Activated CD8-positive, alpha-beta T cell treated with anti-CD3 and anti-CD28 coated beads for 36 hours (primary cell): ENCODE measurements at regions not wholly inside any gene's neighbourhood (a gene's known extent, or its start where the extent isn't known, plus 50 kb on each side); places are given as distances from the start of the nearest gene placed in this dataset.

ENCODE experiments used
- ATAC-seq: fragments of 200-7000 bp; cut with Tn5 transposase; one replicate; pipeline ENCODE4 v1.10.0; 2021; ENCODE audit warnings: mild to moderate bottlenecking, moderate library complexity
- CTCF ChIA-PET: fragments of 350-600 bp; sonication (Branson Sonifier 250); formaldehyde crosslinking; loops from one replicate; lab custom pipeline; 2021; ENCODE audit warnings: antibody characterized with exemption; lab: Charles Lee
- POLR2A ChIA-PET: fragments of 350-600 bp; sonication (Branson Sonifier 250); formaldehyde crosslinking; loops from one replicate; lab custom pipeline; 2021; ENCODE audit warnings: antibody characterized with exemption; lab: Charles Lee
- DNase-seq: peaks from one replicate; pipeline ENCODE4 v3.0.0-alpha.2; 2020
- H3K27ac Mint-ChIP-seq: one replicate; pipeline ENCODE4 v1.8.0; 2021; ENCODE audit warnings: mild to moderate bottlenecking, mixed read lengths
- H3K27me3 Mint-ChIP-seq: one replicate; pipeline ENCODE4 v1.8.0; 2021; ENCODE audit warnings: mixed read lengths
- H3K36me3 Mint-ChIP-seq: one replicate; pipeline ENCODE4 v1.8.0; 2021; ENCODE audit warnings: low read depth, mixed read lengths
- H3K4me1 Mint-ChIP-seq: one replicate; pipeline ENCODE4 v1.8.0; 2021; ENCODE audit warnings: low read depth, mixed read lengths
- H3K4me3 Mint-ChIP-seq: one replicate; pipeline ENCODE4 v1.8.0; 2021; ENCODE audit warnings: mild to moderate bottlenecking, moderate library complexity, mixed read lengths
- H3K9me3 Mint-ChIP-seq: one replicate; pipeline ENCODE4 v1.8.0; 2021; ENCODE audit warnings: mixed read lengths
- intact Hi-C: fragments of 100-400 bp; cut with micrococcal nuclease; formaldehyde crosslinking; loops from one replicate; pipeline ENCODE4 v1.10.0; 2022
- TF ChIP-seq, protein P1 (sequence below): fragments of 200-600 bp; IDR thresholded peaks from one replicate; pipeline ENCODE4 v1.8.0; 2022; ENCODE audit warnings: antibody characterized with exemption, mild to moderate bottlenecking

DNA sequence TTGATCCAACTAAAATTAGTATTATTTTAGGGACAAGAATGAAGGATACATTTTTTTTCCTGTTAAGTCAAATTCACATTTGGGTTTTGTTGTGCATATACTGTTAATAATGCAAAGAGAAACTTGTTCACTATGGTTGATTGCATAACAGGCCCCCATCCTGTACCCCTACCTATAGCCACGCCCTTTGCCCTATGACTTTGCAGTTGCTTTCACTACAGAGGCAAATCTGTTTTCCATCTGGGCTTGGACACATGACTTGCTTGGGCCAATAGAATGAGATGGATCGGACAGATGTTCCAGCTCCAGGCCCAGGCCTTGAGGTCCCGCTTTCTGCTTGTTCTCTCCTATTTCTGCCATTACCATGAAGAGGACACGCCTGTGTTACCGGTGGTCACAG lies 278.5 kb upstream of the HNRNPA3 start:
- intact Hi-C loops = no loop called here
- no peak for ATAC-seq
- no peak for DNase-seq
- Mint-ChIP-seq H3K4me3 (no peak overlapping the region), H3K36me3 (no peaks in the 10 kb centered on the region), H3K27me3 (peaks cover 2% of the 10 kb centered on the region), H3K4me1 (peaks cover 21% of the 10 kb centered on the region), H3K9me3 (no peaks in the 10 kb centered on the region), H3K27ac (no peak overlapping the region)
- TF ChIP-seq, protein P1, sequence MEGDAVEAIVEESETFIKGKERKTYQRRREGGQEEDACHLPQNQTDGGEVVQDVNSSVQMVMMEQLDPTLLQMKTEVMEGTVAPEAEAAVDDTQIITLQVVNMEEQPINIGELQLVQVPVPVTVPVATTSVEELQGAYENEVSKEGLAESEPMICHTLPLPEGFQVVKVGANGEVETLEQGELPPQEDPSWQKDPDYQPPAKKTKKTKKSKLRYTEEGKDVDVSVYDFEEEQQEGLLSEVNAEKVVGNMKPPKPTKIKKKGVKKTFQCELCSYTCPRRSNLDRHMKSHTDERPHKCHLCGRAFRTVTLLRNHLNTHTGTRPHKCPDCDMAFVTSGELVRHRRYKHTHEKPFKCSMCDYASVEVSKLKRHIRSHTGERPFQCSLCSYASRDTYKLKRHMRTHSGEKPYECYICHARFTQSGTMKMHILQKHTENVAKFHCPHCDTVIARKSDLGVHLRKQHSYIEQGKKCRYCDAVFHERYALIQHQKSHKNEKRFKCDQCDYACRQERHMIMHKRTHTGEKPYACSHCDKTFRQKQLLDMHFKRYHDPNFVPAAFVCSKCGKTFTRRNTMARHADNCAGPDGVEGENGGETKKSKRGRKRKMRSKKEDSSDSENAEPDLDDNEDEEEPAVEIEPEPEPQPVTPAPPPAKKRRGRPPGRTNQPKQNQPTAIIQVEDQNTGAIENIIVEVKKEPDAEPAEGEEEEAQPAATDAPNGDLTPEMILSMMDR = no peak
- POLR2A ChIA-PET = no interaction called here
- CTCF ChIA-PET = no interaction called here

DNA sequence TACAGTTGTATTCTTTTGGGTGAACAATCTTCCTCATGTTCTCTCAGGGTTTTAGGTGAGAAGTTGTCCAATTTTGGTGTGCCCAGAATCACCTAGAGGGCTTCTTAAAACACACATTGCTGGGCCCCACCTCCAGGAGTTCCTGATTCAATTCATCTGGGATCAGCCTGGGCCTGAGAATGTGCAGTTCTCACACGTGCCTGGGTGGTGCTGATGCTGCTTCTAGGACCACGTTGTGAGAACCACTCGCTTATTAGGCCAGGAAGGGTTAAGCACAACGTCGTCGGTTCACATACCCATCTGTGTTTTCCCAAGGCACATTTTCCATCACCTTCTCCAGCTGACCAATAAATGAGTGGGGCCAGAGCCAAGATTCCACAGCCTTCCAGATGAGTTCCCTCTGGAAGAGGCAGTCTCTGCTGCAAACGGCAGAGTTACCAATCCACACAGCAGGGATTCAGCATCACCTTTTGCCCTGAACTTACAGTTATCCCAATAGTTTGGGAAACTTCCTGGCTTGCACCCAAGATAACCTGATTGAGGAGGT lies 277.7 kb upstream of the HNRNPA3 start:
- CTCF ChIA-PET = no interaction called here

DNA sequence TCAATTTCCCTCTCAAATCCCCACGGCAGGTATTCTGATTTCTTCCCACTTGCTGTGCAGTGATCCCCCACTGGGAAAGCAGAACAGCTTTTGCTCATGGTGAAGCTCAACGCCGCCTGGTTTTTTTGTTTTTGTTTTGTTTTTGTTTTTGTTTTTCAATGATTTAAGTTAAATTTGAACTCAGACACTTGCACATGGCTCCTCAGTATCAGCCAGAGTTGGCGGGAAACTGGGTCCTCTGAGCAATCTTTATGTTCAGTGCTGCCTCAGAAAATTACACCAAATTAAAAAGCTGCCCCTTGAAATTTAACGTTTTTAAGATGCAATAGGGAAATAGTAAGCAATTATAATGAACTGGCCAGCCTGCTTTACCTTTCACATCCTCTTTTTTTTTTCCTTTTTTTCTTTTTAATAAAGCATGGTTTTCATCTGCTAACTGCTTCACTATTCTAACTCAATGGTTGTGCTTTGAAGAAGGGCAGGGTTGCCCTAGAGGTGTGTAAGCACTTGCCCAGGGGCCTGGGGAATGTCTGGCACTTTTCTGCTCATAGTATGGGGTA lies 277.0 kb upstream of the HNRNPA3 start:
- Mint-ChIP-seq H3K36me3 (no peaks in the 10 kb centered on the region), H3K4me1 (peaks cover 21% of the 10 kb centered on the region), H3K4me3 (no peak overlapping the region), H3K27me3 (peaks cover 4% of the 10 kb centered on the region), H3K27ac (no peak overlapping the region), H3K9me3 (no peaks in the 10 kb centered on the region)
- DNase-seq (no peak), ATAC-seq (no peak)
- ChIA-PET CTCF (no interaction called here), POLR2A (no interaction called here)
- intact Hi-C loops = loop anchor here (5.0 kb wide), 1 partner anchor 212 kb away; no protein-coding TSS in a partner anchor
- TF ChIP-seq, protein P1 = no peak

More for the DNA sequence above, 277.7 kb upstream of the HNRNPA3 start:
- TF ChIP-seq, protein P1 = no peak
- H3K9me3 Mint-ChIP-seq = no peaks in the 10 kb centered on the region
- intact Hi-C loops = loop anchor here (5.0 kb wide), 1 partner anchor 212 kb away; no protein-coding TSS in a partner anchor
- DNase-seq (no peak), ATAC-seq (no peak)
- no peaks in the 10 kb centered on the region for H3K36me3 Mint-ChIP-seq
- H3K27me3 Mint-ChIP-seq = peaks cover 2% of the 10 kb centered on the region
- POLR2A ChIA-PET = no interaction called here
- peaks cover 21% of the 10 kb centered on the region for H3K4me1 Mint-ChIP-seq
- H3K27ac Mint-ChIP-seq = no peak overlapping the region
- no peak overlapping the region for H3K4me3 Mint-ChIP-seq

DNA sequence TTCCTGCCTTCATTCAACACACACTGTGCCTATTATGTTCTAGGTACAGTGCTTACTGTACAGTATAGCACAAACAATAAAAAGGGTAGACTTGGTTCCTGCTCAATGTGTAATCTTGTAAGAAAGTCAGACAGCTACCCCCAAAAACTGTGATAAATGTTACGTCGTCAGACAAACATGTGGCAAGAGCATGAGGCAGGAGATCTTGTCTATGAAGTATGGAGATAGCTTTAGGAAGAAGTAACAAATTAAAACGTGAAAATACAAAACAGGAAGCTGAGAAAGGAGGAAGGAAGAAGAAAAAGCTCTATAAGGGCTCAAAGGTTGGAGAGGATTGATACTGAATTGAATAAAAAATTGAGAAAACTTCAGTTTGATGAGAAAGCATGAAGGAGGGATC lies 276.2 kb upstream of the HNRNPA3 start:
- DNase-seq (no peak), ATAC-seq (no peak)
- H3K9me3 Mint-ChIP-seq = no peaks in the 10 kb centered on the region
- ChIA-PET CTCF (no interaction called here), POLR2A (no interaction called here)
- no peaks in the 10 kb centered on the region for H3K36me3 Mint-ChIP-seq
- no peak overlapping the region for H3K4me3 Mint-ChIP-seq
- H3K4me1 Mint-ChIP-seq = peaks cover 13% of the 10 kb centered on the region
- peaks cover 5% of the 10 kb centered on the region for H3K27me3 Mint-ChIP-seq
- intact Hi-C loops = loop anchor here (5.0 kb wide), 1 partner anchor 211 kb away; no protein-coding TSS in a partner anchor
- TF ChIP-seq, protein P1 = no peak
- H3K27ac Mint-ChIP-seq = no peak overlapping the region

DNA sequence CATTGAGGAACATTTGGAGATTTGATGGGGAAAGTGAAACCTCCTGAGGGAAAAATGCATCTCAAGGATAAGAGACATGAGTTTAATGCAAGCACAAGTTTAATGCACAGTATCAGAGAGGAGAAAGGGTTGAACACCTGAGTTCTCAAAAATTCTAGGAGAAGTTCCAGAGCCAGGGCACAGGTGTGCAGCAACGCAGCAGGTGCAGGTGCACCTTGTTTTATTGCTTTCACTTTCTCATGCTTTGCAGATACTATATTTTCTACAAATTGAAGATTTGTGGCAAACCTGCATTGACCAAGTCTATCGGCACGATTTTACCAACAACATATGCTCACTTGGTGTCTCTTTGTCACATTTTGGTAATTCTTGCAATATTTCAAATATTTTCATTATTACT lies 267.6 kb upstream of the HNRNPA3 start:
- no peak overlapping the region for H3K4me3 Mint-ChIP-seq
- ATAC-seq (no peak), DNase-seq (no peak)
- no peaks in the 10 kb centered on the region for H3K9me3 Mint-ChIP-seq
- intact Hi-C loops = no loop called here
- TF ChIP-seq, protein P1 = no peak
- POLR2A ChIA-PET = no interaction called here
- H3K27ac Mint-ChIP-seq = no peak overlapping the region
- H3K4me1 Mint-ChIP-seq = no peaks in the 10 kb centered on the region
- H3K27me3 Mint-ChIP-seq = peaks cover 3% of the 10 kb centered on the region
- CTCF ChIA-PET = interaction anchor here (1.3 kb wide), 1 partner anchor 203 kb away, joined by 4 read pairs; no protein-coding TSS in a partner anchor
- H3K36me3 Mint-ChIP-seq = no peaks in the 10 kb centered on the region
